ENCODE measurements at regions not wholly inside any gene's neighbourhood (a gene's known extent, or its start where the extent isn't known, plus 50 kb on each side); places are given as distances from the start of the nearest gene placed in this dataset.
"Not testable (repeated sequence)": the region's sequence is repeated elsewhere in the genome, so short reads cannot be mapped to it uniquely, and the experiment has no call there.

DNA sequence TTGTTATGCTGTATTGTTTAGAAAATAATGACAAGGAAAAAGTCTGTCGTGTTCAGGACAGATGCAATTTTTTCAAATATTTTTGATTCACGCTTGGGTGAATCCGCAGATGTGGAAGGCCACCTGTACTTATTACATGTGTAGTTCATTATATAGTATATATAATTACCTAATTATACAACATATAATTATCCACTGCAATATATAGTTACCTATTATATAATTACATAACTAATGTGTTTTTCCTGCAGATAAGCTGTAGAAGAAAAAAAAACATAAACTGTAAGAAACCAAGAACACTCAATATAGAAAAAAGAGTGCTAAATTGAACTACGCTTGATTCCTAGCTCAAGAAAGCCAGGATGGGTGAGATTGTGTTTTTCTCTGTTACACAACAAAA lies 93.6 kb upstream of the RANBP3L start:
- TF ChIP-seq CTCF (IDR thresholded peaks at IDR 0.05; ENCODE audit: extremely low read depth, missing control alignments): no peak
- DNase-seq (ENCODE audit: low spot score): no peak

DNA sequence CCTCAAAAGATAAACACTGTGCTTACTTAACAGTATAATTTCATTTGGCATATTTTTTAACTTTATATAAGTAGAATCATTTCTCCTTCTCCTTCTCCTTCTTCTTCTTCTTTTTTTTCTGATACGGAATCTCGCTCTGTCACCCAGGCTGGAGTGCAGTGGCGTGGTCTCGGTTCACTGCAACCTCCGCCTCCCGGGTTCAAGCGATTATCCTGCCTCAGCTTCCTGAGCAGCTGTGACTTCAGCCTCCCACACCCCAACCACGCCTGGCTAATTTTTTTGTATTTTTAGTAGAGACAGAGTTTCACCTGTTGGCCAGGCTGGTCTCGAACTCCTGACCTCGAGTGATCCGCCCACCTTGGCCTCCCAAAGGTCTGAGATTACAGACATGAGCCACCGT lies 94.2 kb upstream of the RANBP3L start:
- not testable (repeated sequence) for DNase-seq (ENCODE audit: low spot score)

GRCh38 chr5:36396640-36397039 lies 94.9 kb upstream of the RANBP3L start:
- TF ChIP-seq CTCF (IDR thresholded peaks at IDR 0.05; ENCODE audit: extremely low read depth, missing control alignments): no peak
- DNase-seq (ENCODE audit: low spot score): no peak

DNA sequence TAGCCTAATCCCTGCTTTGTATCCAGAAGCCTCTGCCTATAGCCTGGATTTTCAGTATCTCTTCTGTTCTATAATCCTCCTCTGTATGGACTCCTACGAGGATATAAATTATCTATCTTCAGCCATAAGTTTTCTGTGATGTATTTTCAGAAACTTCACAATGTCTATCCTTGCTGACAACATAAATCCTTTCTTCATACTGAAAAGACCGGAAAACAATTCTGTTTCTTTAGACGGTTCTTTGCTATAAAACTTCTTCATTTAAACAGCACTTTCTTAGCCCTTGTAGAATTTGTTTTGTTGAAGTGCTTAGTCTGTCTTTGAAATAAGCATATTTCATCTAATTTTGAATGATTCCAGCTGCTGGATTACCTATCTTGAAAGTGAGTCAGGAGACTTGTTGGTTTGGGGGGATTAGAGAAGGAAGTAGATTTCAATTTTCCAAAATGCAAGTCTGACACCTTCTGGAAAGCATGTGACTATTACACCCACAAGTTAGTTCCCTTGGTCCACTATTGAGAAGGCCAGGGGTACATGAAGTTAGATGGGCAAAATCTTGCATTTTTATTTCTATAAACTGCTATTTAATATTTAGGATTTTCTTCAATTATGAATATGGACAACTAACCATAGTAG lies 96.3 kb upstream of the RANBP3L start:
- TF ChIP-seq CTCF (IDR thresholded peaks at IDR 0.05; ENCODE audit: extremely low read depth, missing control alignments): no peak
- no peak for DNase-seq (ENCODE audit: low spot score)

- no peak for TF ChIP-seq CTCF (IDR thresholded peaks at IDR 0.05; ENCODE audit: extremely low read depth, missing control alignments)
- no peak for DNase-seq (ENCODE audit: low spot score)
Measured at GRCh38 chr5:36402512-36402906, 100.8 kb upstream of the RANBP3L start.

DNA sequence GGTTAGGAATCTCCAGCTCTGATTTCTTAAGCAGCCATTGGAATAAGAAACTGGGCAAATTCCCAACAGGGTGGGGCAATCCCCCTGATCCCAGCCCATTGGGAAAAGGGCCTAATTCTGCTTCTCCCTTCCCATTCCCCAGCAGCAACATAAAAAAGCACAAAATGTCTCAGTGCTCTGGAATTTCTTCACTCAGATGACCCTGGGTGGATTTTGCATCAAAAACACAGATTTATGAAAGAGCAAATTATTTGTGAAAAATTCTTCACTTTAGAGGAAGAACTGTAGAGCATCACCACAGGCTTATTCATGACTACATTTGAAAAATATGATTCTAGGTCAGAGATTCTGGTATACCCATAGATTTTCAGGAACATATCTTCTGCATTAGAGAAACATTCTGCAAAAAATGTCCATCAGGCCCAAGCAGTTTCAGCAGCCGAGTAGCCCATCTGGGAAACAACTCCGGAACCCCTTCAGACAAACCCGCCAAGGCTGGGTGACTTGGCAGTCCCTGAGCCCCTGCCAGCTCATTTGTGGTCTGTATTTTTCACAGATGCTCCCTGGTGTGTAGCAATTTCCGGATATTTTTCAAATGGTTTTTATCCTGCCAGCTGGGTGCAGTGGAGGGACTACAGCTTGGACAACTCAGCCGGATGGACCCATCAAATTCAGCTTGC lies 102.1 kb upstream of the RANBP3L start:
- TF ChIP-seq CTCF (IDR thresholded peaks at IDR 0.05; ENCODE audit: extremely low read depth, missing control alignments): no peak
- DNase-seq (ENCODE audit: low spot score): no peak

DNA sequence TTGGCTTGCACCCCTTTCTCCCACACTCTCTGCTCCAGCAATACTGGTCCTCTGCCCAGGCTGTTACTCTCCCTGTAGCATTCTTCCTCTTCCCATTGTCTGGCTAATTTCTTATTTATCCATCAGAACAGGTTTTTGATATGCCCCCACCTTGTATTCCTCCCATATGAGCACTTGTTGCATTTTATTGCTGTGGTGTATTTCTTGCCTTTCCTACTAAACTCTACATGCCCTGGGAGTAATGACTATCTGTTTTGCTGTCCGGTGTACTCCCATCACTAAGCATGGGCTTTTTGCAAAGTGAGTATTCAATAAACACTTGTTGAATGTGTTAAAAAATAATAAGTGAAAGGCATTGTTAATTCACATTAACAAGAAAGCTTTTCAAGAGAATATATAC lies 104.3 kb upstream of the RANBP3L start:
- no peak for TF ChIP-seq CTCF (IDR thresholded peaks at IDR 0.05; ENCODE audit: extremely low read depth, missing control alignments)
- DNase-seq (ENCODE audit: low spot score): no peak

- no peak for DNase-seq (ENCODE audit: low spot score)
- TF ChIP-seq CTCF (IDR thresholded peaks at IDR 0.05; ENCODE audit: extremely low read depth, missing control alignments): no peak
Measured at GRCh38 chr5:36407396-36407795, 105.7 kb upstream of the RANBP3L start.

GRCh38 chr5:36409711-36410110 lies 108.0 kb upstream of the RANBP3L start:
- DNase-seq (ENCODE audit: low spot score): not testable (repeated sequence)

DNA sequence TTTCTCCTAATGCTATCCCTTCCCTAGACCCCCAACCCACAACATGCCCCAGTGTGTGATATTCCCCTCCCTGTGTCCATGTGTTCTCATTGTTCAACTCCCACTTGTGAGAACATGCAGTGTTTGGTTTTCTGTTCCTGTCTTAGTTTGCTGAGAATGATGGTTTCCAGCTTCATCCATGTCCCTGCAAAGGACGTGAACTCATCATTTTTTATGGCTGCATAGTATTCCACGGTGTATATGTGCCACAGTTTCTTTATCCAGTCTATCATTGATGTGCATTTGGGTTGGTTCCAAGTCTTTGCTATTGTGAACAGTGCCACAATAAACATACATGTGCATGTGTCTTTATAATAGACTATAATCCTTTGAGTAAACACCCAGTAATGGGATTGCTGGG lies 109.0 kb upstream of the RANBP3L start:
- not testable (repeated sequence) for DNase-seq (ENCODE audit: low spot score)

All from GM20000 (cell line).